Fibroblast of gingiva (primary cell): ENCODE measurements at regions not wholly inside any gene's neighbourhood (a gene's known extent, or its start where the extent isn't known, plus 50 kb on each side); places are given as distances from the start of the nearest gene placed in this dataset.
A peak's percentile ranks its signal among the peaks of the same experiment; 100 is the strongest.

Experiments used
- DNase-seq: peaks from one replicate; pipeline ENCODE4 v3.0.0-alpha.2; 2011; ENCODE audit warnings: low read depth

DNA sequence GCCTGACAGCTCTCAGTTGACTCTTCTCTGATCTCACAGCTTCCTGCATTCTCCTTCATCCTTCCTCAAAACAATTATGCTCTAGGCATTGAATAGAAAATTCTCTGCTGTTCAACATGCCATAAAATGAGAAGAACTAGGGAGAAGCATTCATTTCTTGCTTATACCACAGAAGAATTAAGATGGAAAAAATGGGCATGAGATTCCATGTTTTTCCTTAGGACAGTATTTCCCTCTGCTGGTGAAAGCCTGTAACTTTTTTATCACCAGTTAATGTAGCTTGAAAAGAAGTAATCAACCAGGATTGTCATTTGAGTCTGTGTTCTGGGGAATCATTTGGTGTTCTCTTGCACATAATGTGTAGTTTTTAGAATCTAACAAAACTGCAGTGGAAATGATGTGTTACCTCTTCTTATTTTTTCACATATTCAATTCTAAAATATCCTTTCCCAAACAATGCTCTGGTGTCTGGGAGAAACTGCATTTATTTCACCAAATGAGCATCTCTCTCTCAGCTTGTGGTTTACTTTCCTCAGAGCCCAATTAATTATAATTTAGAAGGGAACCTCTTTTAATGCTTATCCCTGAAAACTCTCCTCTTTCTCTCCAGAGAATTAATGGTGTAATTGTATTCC is 92.8 kb upstream of the DCBLD2 start:
- peak; percentile 55 for DNase-seq

DNA sequence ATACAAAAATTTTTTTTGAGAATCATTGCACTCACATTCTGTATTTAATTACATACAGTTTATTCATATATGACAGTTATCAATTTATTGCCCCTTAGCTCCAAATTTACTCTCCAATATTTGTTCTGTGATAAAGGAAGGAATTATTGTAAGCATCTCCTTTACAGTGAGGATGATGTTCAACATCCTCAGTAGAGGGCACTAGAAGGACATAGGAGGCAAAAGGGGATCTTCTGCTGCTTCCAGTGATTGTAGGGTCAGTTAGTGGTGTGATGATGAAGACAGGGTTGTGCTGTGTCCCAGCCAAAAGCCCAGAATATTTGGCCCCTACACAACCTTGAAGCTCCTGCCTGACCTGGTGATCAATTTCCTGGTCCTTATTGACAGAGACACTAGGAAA is 89.9 kb upstream of the DCBLD2 start:
- no peak for DNase-seq

DNA sequence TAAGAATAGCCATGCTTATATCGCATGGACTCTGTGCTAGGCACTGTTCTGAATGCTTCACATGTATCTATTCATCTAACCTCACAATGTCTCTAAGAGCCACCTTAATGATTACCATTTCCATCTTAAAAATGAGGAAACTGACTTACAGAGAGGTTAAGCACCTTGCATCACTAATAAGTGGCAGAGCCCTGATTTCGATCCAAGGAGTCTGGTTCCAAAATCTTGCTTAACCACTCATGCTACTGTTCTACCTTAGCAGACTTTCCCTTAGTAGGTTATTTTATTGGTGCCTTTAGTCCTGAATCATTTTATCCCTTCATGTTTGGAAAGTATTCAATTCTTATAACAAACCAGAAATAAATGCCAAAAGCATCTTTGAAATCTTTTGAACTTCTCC is 89.2 kb upstream of the DCBLD2 start:
- no peak for DNase-seq

DNA sequence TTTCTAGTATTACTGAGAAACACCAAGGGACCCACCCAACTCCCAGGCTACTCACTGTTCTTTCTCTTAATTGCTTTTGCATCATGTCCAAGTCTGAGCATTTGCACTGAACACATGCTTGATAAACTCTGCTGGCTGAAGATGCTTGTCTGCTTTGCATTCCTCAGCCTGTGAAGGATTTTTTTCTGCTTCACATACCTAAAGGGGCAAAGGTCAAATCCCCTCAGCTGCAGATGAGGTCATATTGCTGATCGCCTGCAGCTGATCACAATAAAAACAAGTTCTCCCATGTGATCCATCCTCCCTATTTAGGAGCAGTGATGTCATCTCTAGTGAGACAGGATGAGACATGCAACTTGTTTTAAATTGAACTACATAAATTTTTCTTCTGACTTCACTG is 84.6 kb upstream of the DCBLD2 start:
- DNase-seq = peak; percentile 76

DNA sequence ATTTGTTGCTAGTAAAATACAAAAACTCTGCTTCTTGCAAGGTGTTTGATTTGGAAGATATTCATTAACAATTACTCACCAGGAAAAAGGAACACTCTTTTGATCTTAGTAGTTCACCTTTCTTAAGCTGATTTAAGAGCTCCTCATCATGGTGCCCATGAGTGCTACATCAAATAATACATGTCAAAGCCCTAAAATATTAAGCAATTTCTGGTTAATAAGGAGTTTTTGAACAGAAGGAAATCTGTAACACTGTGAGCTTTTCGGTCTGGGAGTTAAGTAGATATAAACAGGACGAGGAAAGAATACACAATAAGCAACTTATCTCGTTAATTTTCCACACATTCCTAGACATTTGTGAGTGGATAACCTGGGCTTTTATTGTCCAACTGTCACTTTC is 83.9 kb upstream of the DCBLD2 start:
- peak; percentile 21 for DNase-seq

DNA sequence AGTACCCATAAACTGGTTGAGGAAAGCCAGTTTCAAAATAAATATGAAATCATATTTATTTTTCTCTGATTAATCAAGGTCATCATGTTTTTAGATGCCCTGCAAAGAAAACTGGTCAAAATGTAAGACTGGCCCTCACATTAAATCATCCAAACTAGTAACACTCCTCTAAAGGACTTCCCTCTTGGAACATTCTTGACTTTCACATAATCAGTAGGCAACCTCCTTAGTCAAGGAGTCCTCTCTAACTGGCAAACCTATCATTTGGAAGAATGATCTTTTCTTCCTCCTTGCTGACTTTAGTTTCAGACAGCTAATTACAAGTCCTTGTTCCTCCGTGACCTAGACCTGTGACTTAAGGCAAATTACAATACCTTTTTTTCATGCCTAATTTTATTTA is 82.5 kb upstream of the DCBLD2 start:
- DNase-seq = no peak

DNA sequence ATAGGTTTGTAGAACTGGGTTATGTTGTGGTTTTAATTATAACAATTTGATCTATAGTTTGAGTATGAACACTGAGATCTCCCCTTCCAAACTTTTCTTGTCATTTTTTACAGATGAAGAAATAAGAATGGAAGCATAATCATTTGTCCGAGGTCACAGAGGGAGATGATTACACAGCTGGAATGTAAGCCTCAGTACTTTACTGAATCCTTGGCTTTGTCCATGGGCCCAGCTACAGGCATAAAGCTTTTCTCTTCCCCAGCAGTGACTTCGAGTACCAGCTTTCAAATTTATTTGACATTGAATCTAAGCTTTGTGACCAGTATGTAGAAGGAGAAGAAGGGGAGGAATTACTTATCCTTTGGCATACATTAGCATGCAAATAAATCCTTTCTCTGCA is 80.9 kb upstream of the DCBLD2 start:
- no peak for DNase-seq

DNA sequence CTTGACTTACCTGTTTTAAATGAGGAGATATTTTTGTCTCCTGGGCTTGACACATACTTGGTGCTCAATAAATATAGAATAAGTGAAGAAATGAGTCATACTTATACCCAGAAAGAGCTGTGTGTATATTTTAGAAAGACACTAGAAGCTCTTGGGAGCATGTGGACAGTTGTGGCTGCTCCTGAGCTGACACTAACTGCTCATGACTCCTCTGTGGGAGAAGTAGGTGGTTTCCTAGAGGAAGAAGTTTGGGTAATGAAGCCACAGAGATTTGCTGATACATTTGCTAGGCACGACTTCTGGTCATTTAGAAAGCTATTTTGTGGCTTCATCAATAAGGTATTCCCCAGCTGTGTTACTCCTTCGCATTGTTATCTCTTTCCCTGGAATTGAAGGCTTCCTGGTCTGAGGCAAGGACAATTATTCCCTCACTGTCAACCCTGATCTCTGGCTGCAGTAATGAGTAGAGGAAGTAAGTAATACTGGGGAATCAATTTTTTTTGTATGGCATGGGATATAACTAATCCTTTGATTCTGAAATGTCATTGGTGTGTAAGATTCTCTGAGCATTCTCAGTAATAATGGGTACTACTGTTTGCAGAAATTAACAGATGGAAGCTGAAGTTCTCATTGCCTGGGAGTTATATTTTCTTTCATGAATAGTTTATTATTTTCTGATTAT is 79.6 kb upstream of the DCBLD2 start:
- DNase-seq = no peak

DNA sequence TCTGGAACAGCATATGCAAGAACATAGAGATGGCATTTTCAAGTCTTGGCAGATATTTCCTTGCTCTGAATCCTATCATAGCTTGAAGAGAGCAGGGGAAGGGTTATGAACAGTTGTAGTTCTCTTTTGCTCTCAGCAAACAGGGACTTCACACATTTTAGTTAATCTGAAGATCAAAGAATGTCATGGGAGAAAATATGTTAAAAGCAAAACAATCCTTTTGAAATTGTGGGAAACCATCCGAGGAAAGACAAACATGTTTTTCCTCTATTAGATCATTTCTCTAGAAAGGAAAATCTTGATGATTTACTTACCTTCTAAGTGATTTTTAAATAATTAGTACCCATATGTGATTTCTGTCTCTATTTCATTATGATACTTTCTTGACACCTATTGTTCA is 77.8 kb upstream of the DCBLD2 start:
- DNase-seq = no peak

DNA sequence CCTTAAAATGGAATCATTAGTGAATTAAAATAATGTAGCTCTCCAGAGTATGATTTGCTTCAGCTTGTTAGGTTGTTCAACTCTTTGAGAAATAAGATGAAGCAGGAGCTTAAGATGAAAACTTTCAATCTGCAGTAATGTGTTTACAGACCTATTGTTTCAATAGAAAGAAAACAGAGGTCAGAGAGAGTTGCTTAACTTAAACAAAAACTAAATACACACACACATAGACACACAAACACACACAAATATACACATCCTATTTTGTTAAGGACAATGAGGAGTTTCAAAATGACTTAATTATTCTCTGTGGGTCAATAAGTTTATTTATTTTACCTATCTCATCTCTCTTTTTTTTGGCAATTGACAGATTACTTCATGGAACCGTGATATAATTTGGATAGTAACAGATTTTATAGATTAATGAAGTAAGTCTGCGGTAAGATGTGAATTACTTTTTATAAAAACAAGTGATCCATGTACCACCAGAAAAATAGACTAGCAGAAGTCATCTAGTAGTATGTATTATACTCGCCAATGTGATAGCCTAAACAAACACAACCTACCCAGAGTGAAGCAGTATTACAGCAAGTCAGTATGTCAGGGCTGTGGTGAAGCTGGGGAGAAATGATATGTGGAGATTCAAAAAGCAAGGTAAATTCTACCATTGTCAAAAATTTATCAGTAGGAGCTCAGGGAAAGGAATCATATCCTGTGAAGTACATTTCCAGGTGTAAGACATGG is 76.7 kb upstream of the DCBLD2 start:
- no peak for DNase-seq

DNA sequence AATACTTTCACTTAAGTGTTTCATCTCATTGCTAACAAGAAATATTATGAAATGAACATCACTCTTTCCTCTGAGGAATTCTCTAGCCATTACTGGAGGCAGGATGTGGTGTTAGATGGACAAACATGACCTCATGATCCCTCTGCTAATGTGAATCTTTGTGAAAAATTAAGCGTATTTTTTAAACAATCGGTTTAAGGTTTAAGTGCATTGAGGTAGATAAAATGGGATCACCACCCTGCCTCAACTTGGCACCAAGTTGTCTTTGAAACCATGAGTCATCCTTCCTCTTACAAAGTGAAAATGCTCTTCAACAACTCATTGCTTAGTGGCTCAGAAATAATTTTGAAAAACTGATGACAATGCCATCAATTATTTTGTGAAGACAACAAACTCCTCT is 76.0 kb upstream of the DCBLD2 start:
- DNase-seq = peak; percentile 63

DNA sequence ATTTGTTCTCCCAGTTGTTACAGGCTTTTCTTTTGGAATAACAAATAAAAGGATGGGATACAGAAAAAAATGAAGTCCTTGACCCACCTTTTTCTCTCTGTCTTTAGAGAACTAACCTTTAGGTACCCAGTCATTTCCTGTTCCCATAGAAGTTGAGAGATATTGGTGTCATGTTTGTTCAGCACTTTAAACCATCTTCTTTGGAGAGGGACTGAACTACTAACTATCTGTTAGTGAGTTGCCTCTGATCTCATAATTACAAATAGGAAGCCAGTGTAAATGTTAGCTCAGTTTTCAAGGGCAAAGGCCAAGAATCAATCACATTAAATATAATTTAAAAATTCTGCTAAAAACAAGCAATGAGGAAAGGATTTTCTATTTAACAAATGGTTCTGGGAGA is 72.9 kb upstream of the DCBLD2 start:
- no peak for DNase-seq

DNA sequence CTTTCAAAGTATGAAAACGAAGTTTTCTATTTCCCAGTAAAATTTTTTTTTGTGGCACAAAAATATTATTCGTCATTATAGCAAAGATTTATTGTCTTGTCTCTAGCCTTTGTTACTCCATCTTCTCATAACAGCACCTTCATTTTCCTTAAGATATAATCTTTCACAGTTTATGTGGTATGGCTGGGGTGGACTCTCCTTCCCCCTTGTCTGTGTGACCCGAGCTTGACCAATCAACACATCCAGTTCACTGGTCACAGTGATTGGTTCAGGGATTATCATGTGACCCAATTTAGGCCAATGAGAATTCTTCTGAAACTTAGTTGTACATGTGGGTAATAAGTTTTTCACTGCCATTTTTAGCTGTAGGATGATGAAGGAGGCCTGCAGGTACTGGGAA is 71.2 kb upstream of the DCBLD2 start:
- DNase-seq = no peak

DNA sequence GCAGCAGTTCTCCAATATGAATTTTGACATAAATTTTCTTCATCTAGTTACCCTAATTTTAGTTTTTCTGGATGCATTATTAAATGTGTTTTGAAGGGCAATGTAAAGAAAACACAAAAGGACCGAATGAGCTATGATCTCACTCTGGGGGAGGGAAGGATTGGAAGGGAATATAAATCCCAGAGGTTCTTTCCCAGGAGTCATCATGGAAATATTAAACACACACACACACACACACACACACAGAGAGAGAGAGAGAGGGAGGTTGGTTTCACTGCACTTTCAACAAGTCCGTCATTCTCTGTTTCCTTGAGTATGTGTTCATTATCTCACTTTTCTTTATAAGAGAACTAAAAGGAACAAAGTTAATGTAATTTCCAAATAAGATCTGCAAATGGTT is 70.7 kb upstream of the DCBLD2 start:
- DNase-seq = peak; percentile 92

DNA sequence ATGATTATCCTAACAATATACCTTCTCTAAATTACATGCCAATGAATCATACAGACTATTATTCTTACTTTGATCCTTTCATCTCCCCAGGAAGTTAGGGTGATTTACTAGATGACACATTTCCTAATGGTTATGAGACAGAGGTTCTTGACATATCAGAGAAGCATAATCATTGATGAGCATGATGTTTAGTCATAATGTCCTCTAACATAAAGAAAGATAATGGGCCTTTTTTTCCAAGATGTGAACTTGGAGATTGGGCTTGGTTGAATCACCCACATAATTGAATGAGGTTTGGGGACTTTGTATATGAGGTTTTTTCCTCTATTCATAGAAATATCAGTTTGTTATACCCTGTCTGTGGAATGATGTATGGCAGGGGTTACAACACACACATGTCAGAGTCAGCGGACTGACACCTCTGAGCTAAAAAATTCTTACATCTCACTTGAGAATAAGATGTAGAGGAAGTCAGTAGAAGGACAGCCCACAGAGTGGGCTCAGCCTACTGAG is 69.7 kb upstream of the DCBLD2 start:
- DNase-seq = no peak

DNA sequence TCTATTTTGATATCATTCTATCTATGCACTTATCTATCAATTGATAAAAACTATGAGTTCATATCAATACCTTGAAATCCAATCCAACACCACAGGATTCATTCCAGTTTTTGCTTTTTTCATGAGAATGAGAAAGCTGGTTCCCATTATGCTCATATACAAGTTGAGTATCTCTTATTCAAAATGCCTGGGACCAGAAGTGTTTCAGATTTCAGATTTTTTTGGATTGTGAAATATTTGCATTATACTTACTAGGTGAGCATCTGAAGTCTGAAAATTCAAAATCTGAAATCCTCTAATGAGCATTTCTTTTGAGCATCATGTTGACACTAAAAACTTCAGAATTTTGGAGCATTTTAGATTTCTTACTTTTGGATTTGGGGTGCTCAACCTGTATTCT is 67.8 kb upstream of the DCBLD2 start:
- DNase-seq = peak; percentile 37

DNA sequence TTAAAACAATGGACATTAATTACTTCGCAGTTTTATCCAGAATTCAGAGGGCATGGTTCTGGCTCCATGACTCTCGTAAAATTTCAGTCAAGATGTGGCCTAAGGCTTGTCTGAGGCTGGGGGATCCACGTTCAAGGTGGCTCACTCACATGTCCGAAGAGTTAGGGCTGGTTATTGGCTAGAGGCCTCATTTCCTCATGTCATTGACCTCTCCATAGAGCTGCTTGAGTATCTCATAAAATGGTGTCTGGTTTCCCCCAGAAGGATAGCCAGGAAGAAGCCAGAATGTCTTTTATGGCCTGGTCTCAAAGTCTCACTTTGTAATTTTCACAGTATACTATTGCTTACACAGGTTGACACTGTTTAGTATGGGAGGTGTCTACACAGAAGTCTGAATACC is 67.3 kb upstream of the DCBLD2 start:
- DNase-seq = no peak

DNA sequence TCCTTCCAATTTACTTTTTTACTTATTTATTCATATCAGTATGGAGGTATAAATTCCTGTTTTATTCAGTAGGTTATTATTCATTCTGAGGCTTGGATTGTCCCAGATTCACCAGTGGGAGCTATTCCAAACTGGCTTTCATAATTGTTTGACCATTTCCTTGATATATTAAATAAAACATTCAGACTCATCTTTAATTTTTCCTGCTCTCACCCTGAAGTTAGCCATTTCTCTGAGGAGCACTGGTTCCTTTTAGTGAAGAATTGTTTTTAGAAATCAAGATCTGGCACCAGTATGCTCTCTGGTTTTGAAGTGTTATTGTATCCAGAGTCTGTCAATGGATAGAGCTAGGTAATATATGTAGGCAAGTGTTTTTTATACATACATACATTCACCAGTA is 66.9 kb upstream of the DCBLD2 start:
- DNase-seq = no peak

DNA sequence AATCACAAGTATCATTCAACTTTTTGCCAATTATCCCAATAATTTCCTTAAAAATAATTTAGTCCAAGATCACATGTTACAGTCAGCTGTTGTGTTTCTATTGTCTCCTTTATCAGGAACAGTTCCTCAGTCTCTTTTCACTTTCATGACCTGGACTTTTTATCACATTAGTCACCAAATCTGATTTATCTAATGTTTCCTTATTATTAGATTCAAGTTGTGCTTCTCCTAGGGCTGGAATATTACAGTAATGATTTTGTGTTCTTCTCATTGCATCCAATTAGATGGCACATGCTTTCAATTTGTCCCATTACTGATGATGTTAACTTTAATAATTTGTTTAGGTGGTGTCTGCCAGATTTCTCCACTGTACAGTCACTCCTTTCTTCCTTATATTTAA is 66.3 kb upstream of the DCBLD2 start:
- DNase-seq = peak; percentile 24

DNA sequence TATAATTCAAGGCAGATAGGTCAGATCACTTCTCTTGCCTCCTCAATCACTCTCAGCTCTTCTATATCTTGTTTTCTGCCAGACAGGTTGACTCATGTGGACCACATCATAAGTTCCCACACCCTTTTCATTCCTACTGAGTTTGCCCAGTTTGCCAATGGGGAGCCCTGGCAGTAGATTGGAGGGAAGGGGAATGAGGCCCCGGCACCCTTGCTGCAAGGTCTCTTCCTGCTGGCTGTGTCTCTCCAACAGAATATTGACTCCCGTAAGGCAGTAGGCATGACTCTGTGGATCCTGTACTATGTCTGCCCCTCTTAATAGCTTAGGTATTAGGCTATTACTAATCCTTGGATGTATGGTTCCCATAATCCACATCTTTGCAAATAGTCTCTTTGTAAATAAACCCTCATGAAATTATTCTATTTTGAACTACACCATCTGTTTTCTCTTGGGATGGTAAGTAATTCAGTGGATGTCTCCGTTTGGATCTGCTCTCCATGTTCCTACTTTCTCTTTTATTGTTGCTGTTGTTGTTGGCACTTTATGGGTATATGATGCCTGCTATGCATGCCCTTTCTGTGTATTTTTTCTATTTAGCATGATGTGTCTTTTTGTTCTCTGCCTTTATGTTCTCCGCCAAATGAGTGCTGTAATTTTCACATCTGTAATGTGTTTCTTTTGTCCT is 65.5 kb upstream of the DCBLD2 start:
- peak; percentile 20 for DNase-seq

DNA sequence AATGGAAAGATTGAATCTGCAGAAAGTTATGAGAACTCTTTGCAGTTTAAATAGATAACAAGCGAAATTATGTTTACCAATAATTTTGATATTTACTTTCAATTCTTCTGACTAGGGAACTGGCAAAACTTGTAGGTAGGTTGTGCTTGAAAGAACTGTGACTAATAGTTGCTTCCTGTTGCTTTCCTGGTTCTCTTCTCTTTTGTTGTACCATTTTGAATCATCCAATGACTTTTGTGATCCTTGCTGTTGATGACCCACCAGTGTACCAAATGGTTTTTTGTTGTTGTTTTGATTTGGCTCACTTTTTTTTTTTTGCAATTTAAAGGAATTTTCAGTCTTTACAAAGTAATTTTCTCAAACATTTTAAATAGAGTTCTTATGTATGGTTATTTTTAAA is 64.9 kb upstream of the DCBLD2 start:
- DNase-seq = no peak

DNA sequence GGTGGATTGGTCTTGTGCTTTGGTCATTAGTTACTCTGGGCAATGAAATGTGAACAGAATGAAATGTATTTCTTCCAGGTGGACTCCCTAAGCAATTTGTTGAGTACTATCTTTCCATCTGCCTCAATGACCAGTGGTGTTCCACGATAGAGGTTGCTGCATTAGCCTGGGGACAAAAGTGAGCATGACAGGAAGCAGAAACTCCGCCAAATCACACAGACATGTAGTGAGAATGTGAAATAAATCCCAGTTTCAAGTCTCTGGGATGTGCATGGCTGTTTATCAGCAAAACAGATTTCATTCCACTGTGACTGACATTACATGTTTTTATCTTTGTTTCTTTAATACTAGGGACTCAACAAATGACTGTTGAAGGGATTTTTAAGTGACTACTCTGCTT is 63.3 kb upstream of the DCBLD2 start:
- no peak for DNase-seq

DNA sequence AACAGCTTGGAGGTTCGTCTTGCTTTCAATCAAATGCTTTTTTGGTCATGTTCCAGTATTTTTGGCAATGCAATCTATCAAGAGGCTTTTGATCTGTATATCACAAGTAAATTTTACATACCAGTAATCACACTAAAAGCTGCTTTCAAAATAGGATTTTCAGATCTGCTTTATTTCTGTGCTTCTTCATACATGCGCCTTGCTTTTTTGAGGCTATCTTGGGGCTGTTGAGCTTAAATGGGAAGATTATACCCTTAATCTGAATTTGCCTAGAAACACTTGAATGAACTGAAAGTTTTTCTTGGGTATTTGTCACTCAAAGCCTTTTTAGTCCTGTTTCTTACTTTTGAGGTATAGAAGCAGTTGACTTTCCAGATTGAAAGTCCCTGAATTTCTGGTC is 62.1 kb upstream of the DCBLD2 start:
- DNase-seq = no peak
